Kidney (tissue), 13 donors: ENCODE measurements at regions not wholly inside any gene's neighbourhood (a gene's known extent, or its start where the extent isn't known, plus 50 kb on each side); places are given as distances from the start of the nearest gene placed in this dataset.

ENCODE experiments used
- DNase-seq, 5 donors: peaks; one replicate each; pipeline ENCODE4 v3.0.0-alpha.2; 2013 to 2020
- FAIRE-seq: peaks from 2 replicates; lab custom pipeline; 2012; peaks lifted over from hg19 to GRCh38; lab: Jason Lieb, UNC
- H3K27ac ChIP-seq, 2 donors: one replicate each; pipeline ENCODE4 v1.7.0; 2013; ENCODE audit warnings: low read depth in 2 of 2, low read length in 2 of 2, inconsistent platforms in 1 of 2
- H3K27me3 ChIP-seq: one replicate; pipeline ENCODE4 v1.7.1; 2013; ENCODE audit warnings: low read length, inconsistent platforms; ENCODE audit not compliant: control insufficient read depth, insufficient read depth
- H3K36me3 ChIP-seq, 3 donors: one replicate each; pipeline versions ENCODE4 v1.7.0 to v1.7.1; 2013; ENCODE audit warnings: low read length in 3 of 3, control low read depth in 1 of 3, inconsistent platforms in 1 of 3; ENCODE audit not compliant: insufficient read depth in 3 of 3, control insufficient read depth in 2 of 3
- H3K4me1 ChIP-seq, 3 donors: one replicate each; pipeline versions ENCODE4 v1.7.0 to v1.7.1; 2013; ENCODE audit warnings: low read length in 3 of 3, inconsistent platforms in 1 of 3, low read depth in 1 of 3; ENCODE audit not compliant: control insufficient read depth in 2 of 3, insufficient read depth in 2 of 3
- H3K4me3 ChIP-seq, 3 donors: one replicate each; pipeline versions ENCODE4 v1.7.0 to v1.8.1; 2013; ENCODE audit warnings: low read length in 3 of 3, control low read depth in 1 of 3, inconsistent platforms in 1 of 3
- H3K9ac ChIP-seq, 3 donors: one replicate each; pipeline versions ENCODE4 v1.7.0 to v1.7.1; 2013; ENCODE audit warnings: low read length in 3 of 3, control low read depth in 1 of 3, inconsistent platforms in 1 of 3
- H3K9me3 ChIP-seq, 3 donors: one replicate each; pipeline versions ENCODE4 v1.7.0 to v1.7.1; 2013; ENCODE audit warnings: low read length in 3 of 3, control low read depth in 1 of 3, inconsistent platforms in 1 of 3; ENCODE audit not compliant: control insufficient read depth in 2 of 3, insufficient read depth in 1 of 3
- intact Hi-C: fragments of 100-400 bp; cut with DNase I; formaldehyde crosslinking; loops from one replicate; pipeline ENCODE4 v1.11.1; 2022
- TF ChIP-seq, protein P1 (sequence below): IDR thresholded peaks from 3 replicates; pipeline ENCODE4 v1.5.1; 2012; ENCODE audit warnings: mild to moderate bottlenecking, moderate library complexity, borderline replicate concordance; ENCODE audit not compliant: insufficient read depth; ENCODE audit errors: extremely low read depth
- donor health status: control.
- donor health status: control.
- donor health status: control.
- donor health status: control.
- donor health status: control.
- donor health status: DM: yes; HTN: yes; CAD: no.
- donor health status: Normal renal cell carcinoma (clear cell type).

DNA sequence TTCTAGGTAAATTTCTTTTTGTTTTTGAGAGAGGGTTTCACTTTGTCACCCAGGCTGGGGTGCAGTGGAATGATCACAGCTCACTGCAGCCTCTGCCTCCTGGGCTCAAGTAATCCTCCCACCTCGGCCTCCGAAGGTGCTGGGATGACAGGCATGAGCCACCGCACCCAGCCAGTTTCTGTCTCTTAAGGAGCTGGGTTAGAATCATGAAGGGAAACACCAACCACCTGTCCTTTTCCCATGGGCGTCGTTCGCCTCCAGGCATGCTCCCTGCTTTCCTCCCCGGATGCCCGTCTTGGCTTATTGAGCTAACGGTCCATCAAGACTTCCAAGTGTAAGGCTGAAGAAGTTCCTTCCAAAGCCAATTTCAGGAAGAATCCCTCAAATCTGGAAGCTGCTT lies 85.9 kb downstream of the SOX1 start:
- intact Hi-C loops = no loop called here
- Histone ChIP-seq H3K9ac (no peak overlapping the region), H3K4me3 (no peak overlapping the region), H3K4me1 (no peaks in the 10 kb centered on the region), H3K27me3 (no peaks in the 10 kb centered on the region), H3K27ac (no peak overlapping the region), H3K9me3 (no peaks in the 10 kb centered on the region), H3K36me3 (no peaks in the 10 kb centered on the region)
- DNase-seq = peak in 1 of 5 donors; percentile 15
- no peak for FAIRE-seq
- TF ChIP-seq, protein P1, sequence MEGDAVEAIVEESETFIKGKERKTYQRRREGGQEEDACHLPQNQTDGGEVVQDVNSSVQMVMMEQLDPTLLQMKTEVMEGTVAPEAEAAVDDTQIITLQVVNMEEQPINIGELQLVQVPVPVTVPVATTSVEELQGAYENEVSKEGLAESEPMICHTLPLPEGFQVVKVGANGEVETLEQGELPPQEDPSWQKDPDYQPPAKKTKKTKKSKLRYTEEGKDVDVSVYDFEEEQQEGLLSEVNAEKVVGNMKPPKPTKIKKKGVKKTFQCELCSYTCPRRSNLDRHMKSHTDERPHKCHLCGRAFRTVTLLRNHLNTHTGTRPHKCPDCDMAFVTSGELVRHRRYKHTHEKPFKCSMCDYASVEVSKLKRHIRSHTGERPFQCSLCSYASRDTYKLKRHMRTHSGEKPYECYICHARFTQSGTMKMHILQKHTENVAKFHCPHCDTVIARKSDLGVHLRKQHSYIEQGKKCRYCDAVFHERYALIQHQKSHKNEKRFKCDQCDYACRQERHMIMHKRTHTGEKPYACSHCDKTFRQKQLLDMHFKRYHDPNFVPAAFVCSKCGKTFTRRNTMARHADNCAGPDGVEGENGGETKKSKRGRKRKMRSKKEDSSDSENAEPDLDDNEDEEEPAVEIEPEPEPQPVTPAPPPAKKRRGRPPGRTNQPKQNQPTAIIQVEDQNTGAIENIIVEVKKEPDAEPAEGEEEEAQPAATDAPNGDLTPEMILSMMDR = no peak

DNA sequence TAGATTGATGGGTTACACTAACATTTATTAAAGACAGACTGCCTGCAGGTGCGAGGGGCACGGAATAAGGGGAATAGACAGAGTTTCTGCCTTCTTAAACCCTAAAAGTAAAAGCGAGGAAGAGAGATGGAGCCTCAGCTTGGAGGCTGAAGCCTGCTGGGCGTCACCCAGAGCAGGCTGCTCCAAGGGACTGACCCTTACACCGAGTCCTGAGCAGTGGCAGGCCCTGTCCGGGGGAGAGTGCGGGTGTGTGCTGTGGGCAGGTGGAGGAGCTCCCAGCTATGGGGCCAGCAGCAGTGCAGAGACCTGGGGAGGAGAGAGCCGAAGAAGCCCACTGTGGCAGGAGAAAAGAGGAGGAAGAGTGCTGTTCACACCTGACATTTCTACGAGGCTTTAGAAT lies 86.4 kb downstream of the SOX1 start:
- FAIRE-seq (no peak), DNase-seq (peak in 2 of 5 donors; percentile 5 to 31)
- Histone ChIP-seq H3K4me1 (no peaks in the 10 kb centered on the region), H3K27me3 (no peaks in the 10 kb centered on the region), H3K4me3 (no peak overlapping the region), H3K27ac (no peak overlapping the region), H3K9me3 (no peaks in the 10 kb centered on the region), H3K36me3 (no peaks in the 10 kb centered on the region), H3K9ac (no peak overlapping the region)
- TF ChIP-seq, protein P1 = no peak
- intact Hi-C loops = no loop called here

DNA sequence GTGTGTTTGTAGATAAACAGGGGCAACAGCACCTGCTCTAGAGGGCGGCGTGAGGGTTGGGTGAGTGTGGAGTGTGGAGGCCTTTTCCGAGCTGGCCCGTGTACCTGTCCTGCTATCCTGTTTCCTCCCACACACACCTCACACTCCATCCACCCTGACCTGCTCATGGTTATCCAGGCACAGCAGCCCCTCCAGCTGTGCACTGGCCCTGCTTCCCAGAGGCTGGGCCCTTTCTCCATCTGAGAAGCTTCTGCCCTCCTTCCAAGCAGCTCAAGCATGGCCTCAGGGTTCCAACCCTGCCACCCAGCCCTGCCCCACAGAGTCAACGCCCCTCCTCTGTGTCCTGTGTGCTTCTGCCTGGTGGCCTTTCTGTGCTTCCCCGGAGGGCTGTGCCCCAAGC lies 86.9 kb downstream of the SOX1 start:
- Histone ChIP-seq H3K27ac (no peak overlapping the region), H3K36me3 (no peaks in the 10 kb centered on the region), H3K27me3 (no peaks in the 10 kb centered on the region), H3K4me3 (no peak overlapping the region), H3K9ac (no peak overlapping the region), H3K9me3 (no peaks in the 10 kb centered on the region), H3K4me1 (no peaks in the 10 kb centered on the region)
- TF ChIP-seq, protein P1 = no peak
- DNase-seq = peak in 2 of 5 donors; percentile 48 to 59
- intact Hi-C loops = no loop called here
- FAIRE-seq = no peak

DNA sequence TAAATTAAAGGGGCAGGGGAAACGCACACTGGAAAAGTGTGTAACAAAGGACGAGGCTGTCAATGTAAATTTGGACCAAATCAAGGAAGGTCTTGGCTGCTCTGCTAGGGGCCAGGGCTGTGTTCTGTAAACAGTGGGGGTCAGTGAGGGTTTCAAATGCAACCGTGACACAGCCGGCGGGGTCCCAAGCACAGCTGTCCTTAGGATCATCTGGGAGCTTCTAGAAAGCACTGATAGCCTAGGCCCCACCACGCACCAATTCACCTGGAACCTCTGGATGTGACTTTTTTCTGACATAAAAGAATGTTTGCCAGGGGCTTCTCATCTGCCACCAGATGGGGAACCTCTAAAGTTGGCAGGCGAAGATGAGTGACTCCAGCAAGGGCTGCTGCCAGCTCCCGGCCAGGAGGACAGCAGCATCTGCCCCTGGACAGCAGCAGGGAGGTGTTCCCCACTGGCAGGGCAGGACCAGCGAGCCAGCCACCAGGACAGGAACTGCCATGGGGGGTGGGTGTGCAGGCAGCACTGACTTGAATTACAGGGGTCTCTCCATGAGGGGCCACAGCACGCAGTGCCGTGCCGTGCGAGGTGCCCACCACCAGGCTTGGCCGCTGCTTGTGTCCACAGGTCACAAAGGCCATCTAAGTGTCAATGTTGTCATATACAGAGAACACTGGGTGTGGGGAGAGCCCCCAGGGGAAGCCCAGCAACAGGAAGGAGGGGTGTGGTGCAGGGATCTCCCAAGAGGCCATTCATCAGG lies 87.5 kb downstream of the SOX1 start:
- Histone ChIP-seq H3K36me3 (no peaks in the 10 kb centered on the region), H3K9ac (no peak overlapping the region), H3K9me3 (no peaks in the 10 kb centered on the region), H3K4me3 (no peak overlapping the region), H3K4me1 (no peaks in the 10 kb centered on the region), H3K27me3 (no peaks in the 10 kb centered on the region), H3K27ac (no peak overlapping the region)
- intact Hi-C loops = no loop called here
- DNase-seq = peak in 1 of 5 donors; percentile 26
- TF ChIP-seq, protein P1 = no peak
- FAIRE-seq = no peak
